Liver (tissue), 8 donors: ENCODE measurements at regions not wholly inside any gene's neighbourhood (a gene's known extent, or its start where the extent isn't known, plus 50 kb on each side); places are given as distances from the start of the nearest gene placed in this dataset.

Experiments used
- DNase-seq: peaks from one replicate; pipeline ENCODE4 v3.0.0-alpha.2; 2017; ENCODE audit warnings: low spot score
- H3K27ac ChIP-seq, 2 donors: one replicate each; pipeline ENCODE4 v1.7.0; 2013; ENCODE audit warnings: inconsistent platforms in 2 of 2, low read length in 2 of 2, control low read depth in 1 of 2, low read depth in 1 of 2, mild to moderate bottlenecking in 1 of 2
- H3K27me3 ChIP-seq, 4 donors: one replicate each; pipeline versions ENCODE4 v1.6.1 to v1.7.0; 2013; ENCODE audit warnings: low read length in 3 of 4, inconsistent platforms in 1 of 4, mild to moderate bottlenecking in 1 of 4, moderate library complexity in 1 of 4; ENCODE audit not compliant: control insufficient read depth in 4 of 4, insufficient read depth in 4 of 4
- H3K36me3 ChIP-seq, 4 donors: one replicate each; pipeline versions ENCODE4 v1.6.1 to v1.7.0; 2013; ENCODE audit warnings: low read length in 3 of 4, mild to moderate bottlenecking in 3 of 4, low read depth in 1 of 4, moderate library complexity in 1 of 4; ENCODE audit not compliant: control insufficient read depth in 4 of 4, insufficient read depth in 3 of 4
- H3K4me1 ChIP-seq, 4 donors: one replicate each; pipeline versions ENCODE4 v1.6.1 to v1.7.0; 2013; ENCODE audit warnings: low read length in 3 of 4, mild to moderate bottlenecking in 3 of 4, moderate library complexity in 1 of 4; ENCODE audit not compliant: control insufficient read depth in 4 of 4, insufficient read depth in 4 of 4
- H3K4me3 ChIP-seq, 3 donors: one replicate each; pipeline versions ENCODE4 v1.6.1 to v1.7.0; 2013; ENCODE audit warnings: low read length in 3 of 3, control low read depth in 1 of 3, low read depth in 1 of 3, mild to moderate bottlenecking in 1 of 3
- H3K9ac ChIP-seq, 2 donors: one replicate each; pipeline ENCODE4 v1.7.0; 2013; ENCODE audit warnings: low read length in 2 of 2, mild to moderate bottlenecking in 2 of 2, moderate library complexity in 2 of 2, control low read depth in 1 of 2, low read depth in 1 of 2
- H3K9me3 ChIP-seq, 4 donors: one replicate each; pipeline versions ENCODE4 v1.6.1 to v1.7.0; 2013; ENCODE audit warnings: low read length in 3 of 4; ENCODE audit not compliant: control insufficient read depth in 4 of 4
- EGR1 ChIP-seq, 2 donors: IDR thresholded peaks; 2 replicates each; pipeline ENCODE4 v1.6.1; 2016 to 2018; ENCODE audit warnings: antibody characterized with exemption in 2 of 2, low read depth in 2 of 2
- FOXA1 ChIP-seq: IDR thresholded peaks from 2 replicates; pipeline ENCODE4 v1.6.1; 2016; ENCODE audit warnings: antibody characterized with exemption
- FOXA2 ChIP-seq: IDR thresholded peaks from 2 replicates; pipeline ENCODE4 v1.6.1; 2016; ENCODE audit warnings: antibody characterized with exemption
- GABPA ChIP-seq, 2 donors: IDR thresholded peaks in 1 of 2; conservative IDR thresholded peaks in 1 of 2; 2 replicates each; pipeline ENCODE4 v1.6.1; 2016; ENCODE audit warnings: antibody characterized with exemption in 2 of 2, mild to moderate bottlenecking in 1 of 2, moderate library complexity in 1 of 2
- HNF4A ChIP-seq, 2 donors: conservative IDR thresholded peaks; 2 replicates each; pipeline ENCODE4 v1.6.1; 2016; ENCODE audit warnings: antibody characterized with exemption in 2 of 2, mild to moderate bottlenecking in 2 of 2
- HNF4G ChIP-seq: IDR thresholded peaks from 2 replicates; pipeline ENCODE4 v1.6.1; 2016; ENCODE audit warnings: antibody characterized with exemption
- JUND ChIP-seq, 2 donors: IDR thresholded peaks; 2 replicates each; pipeline ENCODE4 v1.6.1; 2016; ENCODE audit warnings: antibody characterized with exemption in 2 of 2
- NR2F2 ChIP-seq: IDR thresholded peaks from 2 replicates; pipeline ENCODE4 v1.6.1; 2016; ENCODE audit warnings: antibody characterized with exemption
- RAD21 ChIP-seq, 2 donors: IDR thresholded peaks; 2 replicates each; pipeline ENCODE4 v1.6.1; 2016; ENCODE audit warnings: antibody characterized with exemption in 2 of 2, mild to moderate bottlenecking in 2 of 2
- RXRA ChIP-seq, 2 donors: IDR thresholded peaks; 2 replicates each; pipeline ENCODE4 v1.6.1; 2017 to 2018; ENCODE audit warnings: antibody characterized with exemption in 2 of 2, mild to moderate bottlenecking in 1 of 2
- TAF1 ChIP-seq: conservative IDR thresholded peaks from 2 replicates; pipeline ENCODE4 v1.6.1; 2016; ENCODE audit warnings: antibody characterized with exemption, mild to moderate bottlenecking
- YY1 ChIP-seq: IDR thresholded peaks from 2 replicates; pipeline ENCODE4 v1.6.1; 2016; ENCODE audit warnings: antibody characterized with exemption, mild to moderate bottlenecking
- WGBS: extraction: QIAGEN DNeasy Blood & Tissue Kit; methylation state at CpG from one replicate; pipeline ENCODE4 v1.1.7; 2013; 5-methylcytosine and 5-hydroxymethylcytosine counted together
- TF ChIP-seq, protein P1 (sequence below): IDR thresholded peaks from 2 replicates; pipeline ENCODE4 v1.6.1; 2016; ENCODE audit warnings: antibody characterized with exemption, mild to moderate bottlenecking
- TF ChIP-seq, protein P2 (sequence below): fragments of 150-350 bp; IDR thresholded peaks from 2 replicates; pipeline ENCODE4 v1.5.1; 2017; ENCODE audit warnings: improper control_type of control experiment, low read depth, low read length; ENCODE audit not compliant: missing input control
- TF ChIP-seq, protein P3 (sequence below): IDR thresholded peaks from 2 replicates; pipeline ENCODE4 v1.6.1; 2016; ENCODE audit warnings: antibody characterized with exemption
- TF ChIP-seq, protein P4 (sequence below): IDR thresholded peaks from 2 replicates; pipeline ENCODE4 v1.6.1; 2016; ENCODE audit warnings: antibody characterized with exemption
- donor health status: healthy.
- donor health status: healthy.
- donor health status: healthy.
- donor health status: healthy.
- donor health status: healthy.

DNA sequence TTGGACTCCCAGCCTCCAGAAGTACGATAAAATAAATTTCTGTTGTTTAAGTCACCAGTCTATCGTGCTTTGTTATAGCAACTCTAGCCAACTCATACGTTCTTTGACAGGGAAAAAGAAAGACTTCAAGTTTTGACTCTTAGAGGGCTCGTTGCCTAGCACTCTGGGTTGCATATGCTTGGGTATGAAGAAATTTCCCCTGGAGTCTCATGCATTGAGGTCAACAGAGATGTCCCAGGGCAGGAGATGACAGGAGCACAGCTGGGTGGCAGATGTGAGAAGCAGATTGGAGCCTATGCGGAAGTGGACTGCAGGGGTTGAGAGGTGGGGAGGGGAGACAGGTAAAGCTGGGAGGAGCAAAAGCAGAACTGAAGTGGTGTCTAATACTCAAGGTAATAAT lies 63.3 kb upstream of the JAZF1 start:
- Histone ChIP-seq H3K4me1 (no peaks in the 10 kb centered on the region), H3K27me3 (no peaks in the 10 kb centered on the region), H3K9ac (no peak overlapping the region), H3K36me3 (no peaks in the 10 kb centered on the region), H3K4me3 (no peak overlapping the region), H3K9me3 (no peaks in the 10 kb centered on the region), H3K27ac (no peak overlapping the region)
- 95% methylated on average over 5 of the region's 5 CpGs for WGBS
- TF ChIP-seq EGR1 (IDR thresholded peaks at IDR 0.05; ENCODE audit: low read depth in 2 of 2) (no peak), JUND (IDR thresholded peaks at IDR 0.05) (no peak), GABPA (IDR thresholded peaks at IDR 0.05 in 1 of 2, conservative IDR thresholded peaks at IDR 0.05 in 1 of 2) (no peak), TAF1 (no peak), YY1 (no peak), HNF4G (no peak), NR2F2 (no peak), FOXA2 (no peak), RAD21 (IDR thresholded peaks at IDR 0.05) (no peak), FOXA1 (no peak), HNF4A (conservative IDR thresholded peaks at IDR 0.05) (no peak)
- TF ChIP-seq, protein P1, sequence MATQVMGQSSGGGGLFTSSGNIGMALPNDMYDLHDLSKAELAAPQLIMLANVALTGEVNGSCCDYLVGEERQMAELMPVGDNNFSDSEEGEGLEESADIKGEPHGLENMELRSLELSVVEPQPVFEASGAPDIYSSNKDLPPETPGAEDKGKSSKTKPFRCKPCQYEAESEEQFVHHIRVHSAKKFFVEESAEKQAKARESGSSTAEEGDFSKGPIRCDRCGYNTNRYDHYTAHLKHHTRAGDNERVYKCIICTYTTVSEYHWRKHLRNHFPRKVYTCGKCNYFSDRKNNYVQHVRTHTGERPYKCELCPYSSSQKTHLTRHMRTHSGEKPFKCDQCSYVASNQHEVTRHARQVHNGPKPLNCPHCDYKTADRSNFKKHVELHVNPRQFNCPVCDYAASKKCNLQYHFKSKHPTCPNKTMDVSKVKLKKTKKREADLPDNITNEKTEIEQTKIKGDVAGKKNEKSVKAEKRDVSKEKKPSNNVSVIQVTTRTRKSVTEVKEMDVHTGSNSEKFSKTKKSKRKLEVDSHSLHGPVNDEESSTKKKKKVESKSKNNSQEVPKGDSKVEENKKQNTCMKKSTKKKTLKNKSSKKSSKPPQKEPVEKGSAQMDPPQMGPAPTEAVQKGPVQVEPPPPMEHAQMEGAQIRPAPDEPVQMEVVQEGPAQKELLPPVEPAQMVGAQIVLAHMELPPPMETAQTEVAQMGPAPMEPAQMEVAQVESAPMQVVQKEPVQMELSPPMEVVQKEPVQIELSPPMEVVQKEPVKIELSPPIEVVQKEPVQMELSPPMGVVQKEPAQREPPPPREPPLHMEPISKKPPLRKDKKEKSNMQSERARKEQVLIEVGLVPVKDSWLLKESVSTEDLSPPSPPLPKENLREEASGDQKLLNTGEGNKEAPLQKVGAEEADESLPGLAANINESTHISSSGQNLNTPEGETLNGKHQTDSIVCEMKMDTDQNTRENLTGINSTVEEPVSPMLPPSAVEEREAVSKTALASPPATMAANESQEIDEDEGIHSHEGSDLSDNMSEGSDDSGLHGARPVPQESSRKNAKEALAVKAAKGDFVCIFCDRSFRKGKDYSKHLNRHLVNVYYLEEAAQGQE, result no peak
- TF ChIP-seq, protein P2, sequence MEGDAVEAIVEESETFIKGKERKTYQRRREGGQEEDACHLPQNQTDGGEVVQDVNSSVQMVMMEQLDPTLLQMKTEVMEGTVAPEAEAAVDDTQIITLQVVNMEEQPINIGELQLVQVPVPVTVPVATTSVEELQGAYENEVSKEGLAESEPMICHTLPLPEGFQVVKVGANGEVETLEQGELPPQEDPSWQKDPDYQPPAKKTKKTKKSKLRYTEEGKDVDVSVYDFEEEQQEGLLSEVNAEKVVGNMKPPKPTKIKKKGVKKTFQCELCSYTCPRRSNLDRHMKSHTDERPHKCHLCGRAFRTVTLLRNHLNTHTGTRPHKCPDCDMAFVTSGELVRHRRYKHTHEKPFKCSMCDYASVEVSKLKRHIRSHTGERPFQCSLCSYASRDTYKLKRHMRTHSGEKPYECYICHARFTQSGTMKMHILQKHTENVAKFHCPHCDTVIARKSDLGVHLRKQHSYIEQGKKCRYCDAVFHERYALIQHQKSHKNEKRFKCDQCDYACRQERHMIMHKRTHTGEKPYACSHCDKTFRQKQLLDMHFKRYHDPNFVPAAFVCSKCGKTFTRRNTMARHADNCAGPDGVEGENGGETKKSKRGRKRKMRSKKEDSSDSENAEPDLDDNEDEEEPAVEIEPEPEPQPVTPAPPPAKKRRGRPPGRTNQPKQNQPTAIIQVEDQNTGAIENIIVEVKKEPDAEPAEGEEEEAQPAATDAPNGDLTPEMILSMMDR, result no peak
- TF ChIP-seq, protein P3, sequence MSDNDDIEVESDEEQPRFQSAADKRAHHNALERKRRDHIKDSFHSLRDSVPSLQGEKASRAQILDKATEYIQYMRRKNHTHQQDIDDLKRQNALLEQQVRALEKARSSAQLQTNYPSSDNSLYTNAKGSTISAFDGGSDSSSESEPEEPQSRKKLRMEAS, result no peak
- TF ChIP-seq, protein P4, sequence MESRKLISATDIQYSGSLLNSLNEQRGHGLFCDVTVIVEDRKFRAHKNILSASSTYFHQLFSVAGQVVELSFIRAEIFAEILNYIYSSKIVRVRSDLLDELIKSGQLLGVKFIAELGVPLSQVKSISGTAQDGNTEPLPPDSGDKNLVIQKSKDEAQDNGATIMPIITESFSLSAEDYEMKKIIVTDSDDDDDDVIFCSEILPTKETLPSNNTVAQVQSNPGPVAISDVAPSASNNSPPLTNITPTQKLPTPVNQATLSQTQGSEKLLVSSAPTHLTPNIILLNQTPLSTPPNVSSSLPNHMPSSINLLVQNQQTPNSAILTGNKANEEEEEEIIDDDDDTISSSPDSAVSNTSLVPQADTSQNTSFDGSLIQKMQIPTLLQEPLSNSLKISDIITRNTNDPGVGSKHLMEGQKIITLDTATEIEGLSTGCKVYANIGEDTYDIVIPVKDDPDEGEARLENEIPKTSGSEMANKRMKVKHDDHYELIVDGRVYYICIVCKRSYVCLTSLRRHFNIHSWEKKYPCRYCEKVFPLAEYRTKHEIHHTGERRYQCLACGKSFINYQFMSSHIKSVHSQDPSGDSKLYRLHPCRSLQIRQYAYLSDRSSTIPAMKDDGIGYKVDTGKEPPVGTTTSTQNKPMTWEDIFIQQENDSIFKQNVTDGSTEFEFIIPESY, result no peak
- no peak for DNase-seq

DNA sequence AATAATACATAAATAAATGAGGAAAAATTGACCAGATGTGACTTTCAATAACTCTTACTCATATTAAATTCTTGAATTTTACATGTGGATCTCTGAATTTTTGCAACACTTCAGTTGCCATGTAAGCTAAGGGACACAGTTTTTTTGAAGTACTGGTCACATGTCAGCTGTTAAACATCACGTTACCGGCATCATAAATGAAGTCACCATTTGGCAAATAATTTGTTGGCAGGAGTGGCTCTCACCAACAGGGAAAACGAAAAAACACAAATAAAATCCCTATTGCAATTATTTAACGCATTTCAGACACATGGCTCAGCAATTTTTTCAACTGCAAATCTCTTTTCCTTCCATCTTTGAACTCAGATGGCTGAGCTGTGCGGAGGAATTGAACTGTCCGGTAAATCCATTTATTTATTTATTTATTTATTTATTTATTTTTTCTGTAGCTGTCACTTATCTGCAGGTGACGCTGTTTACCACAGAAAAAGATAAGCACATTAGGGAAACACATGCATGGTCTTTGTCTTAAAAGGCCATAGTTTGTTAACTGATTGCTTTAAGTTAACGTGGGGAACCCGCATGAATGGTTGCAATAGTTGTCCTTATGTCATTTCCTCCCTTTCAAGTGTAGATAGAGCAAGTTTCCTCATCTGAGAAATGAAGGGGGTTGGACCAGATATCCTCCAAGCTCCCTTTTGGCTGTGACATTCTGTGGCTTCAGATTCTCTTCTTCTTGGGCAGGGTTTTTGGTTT lies 64.7 kb upstream of the JAZF1 start:
- H3K36me3 ChIP-seq, result no peaks in the 10 kb centered on the region
- TF ChIP-seq TAF1, result no peak
- TF ChIP-seq YY1, result no peak
- TF ChIP-seq, protein P3, result no peak
- TF ChIP-seq FOXA2, result no peak
- no peak for TF ChIP-seq NR2F2
- TF ChIP-seq JUND (IDR thresholded peaks at IDR 0.05), result no peak
- no peak for TF ChIP-seq RXRA (IDR thresholded peaks at IDR 0.05)
- TF ChIP-seq, protein P2, result no peak
- TF ChIP-seq, protein P4, result no peak
- H3K27ac ChIP-seq, result no peak overlapping the region
- DNase-seq, result no peak
- WGBS, result 70% methylated on average over 9 of the region's 9 CpGs
- H3K9me3 ChIP-seq, result no peaks in the 10 kb centered on the region
- H3K27me3 ChIP-seq, result no peaks in the 10 kb centered on the region
- H3K9ac ChIP-seq, result no peak overlapping the region
- no peak overlapping the region for H3K4me3 ChIP-seq
- no peaks in the 10 kb centered on the region for H3K4me1 ChIP-seq
